ENCODE measurements at regions not wholly inside any gene's neighbourhood (a gene's known extent, or its start where the extent isn't known, plus 50 kb on each side); places are given as distances from the start of the nearest gene placed in this dataset.

- no peak for TF ChIP-seq CTCF (IDR thresholded peaks at IDR 0.05; ENCODE audit: low read length)
- no peak for TF ChIP-seq EZH2 (optimal IDR thresholded peaks at IDR 0.05; ENCODE audit: low read depth, low read length)
Measured at GRCh38 chr1:81592233-81592632, 208.5 kb upstream of the ADGRL2 start.

Measured in MM.1S (cell line).